Stimulated activated CD8-positive, alpha-beta memory T cell treated with anti-CD3 and anti-CD28 coated beads, Interleukin-7, amount 100 ng/mL, for 24 hours (primary cell): ENCODE measurements at regions not wholly inside any gene's neighbourhood (a gene's known extent, or its start where the extent isn't known, plus 50 kb on each side); places are given as distances from the start of the nearest gene placed in this dataset.
"Not testable (repeated sequence)": the region's sequence is repeated elsewhere in the genome, so short reads cannot be mapped to it uniquely, and the experiment has no call there.

Source experiments
- DNase-seq: peaks from one replicate; pipeline ENCODE4 v3.0.0-alpha.2; 2020; ENCODE audit warnings: low read depth

GRCh38 chr5:82493221-82493620 is 215.1 kb upstream of the RPS23 start:
- no peak for DNase-seq

DNA sequence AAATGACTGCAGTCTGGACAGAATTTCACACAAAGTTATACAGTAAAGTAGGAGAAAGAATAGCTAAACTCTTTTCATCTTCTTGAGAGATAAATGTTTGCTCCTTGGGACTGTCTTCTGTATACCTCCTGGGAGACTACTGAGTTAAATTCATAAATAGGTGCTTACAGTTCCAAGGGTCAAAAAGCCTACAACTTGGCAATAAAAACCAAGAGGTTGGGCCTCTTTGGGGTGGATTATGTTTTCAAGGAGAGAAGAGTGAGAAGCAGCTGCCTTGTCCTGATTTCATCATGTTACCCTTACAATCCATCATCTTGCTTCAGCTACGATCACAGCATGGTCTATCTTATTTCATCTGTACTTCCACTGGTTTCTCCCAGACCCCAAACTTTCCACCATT is 213.2 kb upstream of the RPS23 start:
- DNase-seq, result no peak

- no peak for DNase-seq
Observed at GRCh38 chr5:82489683-82490082, 211.5 kb upstream of the RPS23 start.

DNA sequence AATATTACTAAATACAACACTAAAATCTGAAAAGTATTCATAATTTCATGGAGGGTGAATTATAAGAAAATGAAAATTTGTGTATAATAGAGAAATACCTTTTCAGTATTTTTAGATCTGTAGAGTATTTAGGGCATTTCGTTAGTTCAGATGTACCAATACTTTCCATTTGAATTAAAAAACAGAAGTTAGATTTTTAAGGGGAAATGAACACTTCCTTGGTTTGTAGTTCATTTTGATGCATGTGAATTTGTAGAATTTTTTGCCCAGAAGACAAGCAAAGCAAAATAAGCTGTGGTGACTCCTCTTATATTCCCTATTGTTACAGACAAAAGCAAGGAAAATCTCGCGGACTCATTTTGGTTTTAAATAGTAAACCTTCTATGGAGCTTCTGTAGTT is 209.0 kb upstream of the RPS23 start:
- DNase-seq, result no peak

GRCh38 chr5:82480331-82480730 is 202.2 kb upstream of the RPS23 start:
- DNase-seq, result no peak

- no peak for DNase-seq
Observed at GRCh38 chr5:82476155-82476554, 198.0 kb upstream of the RPS23 start.

- DNase-seq, result no peak
Observed at GRCh38 chr5:82473262-82473661, 195.1 kb upstream of the RPS23 start.

GRCh38 chr5:82470185-82470994 is 192.2 kb upstream of the RPS23 start:
- DNase-seq, result no peak

DNA sequence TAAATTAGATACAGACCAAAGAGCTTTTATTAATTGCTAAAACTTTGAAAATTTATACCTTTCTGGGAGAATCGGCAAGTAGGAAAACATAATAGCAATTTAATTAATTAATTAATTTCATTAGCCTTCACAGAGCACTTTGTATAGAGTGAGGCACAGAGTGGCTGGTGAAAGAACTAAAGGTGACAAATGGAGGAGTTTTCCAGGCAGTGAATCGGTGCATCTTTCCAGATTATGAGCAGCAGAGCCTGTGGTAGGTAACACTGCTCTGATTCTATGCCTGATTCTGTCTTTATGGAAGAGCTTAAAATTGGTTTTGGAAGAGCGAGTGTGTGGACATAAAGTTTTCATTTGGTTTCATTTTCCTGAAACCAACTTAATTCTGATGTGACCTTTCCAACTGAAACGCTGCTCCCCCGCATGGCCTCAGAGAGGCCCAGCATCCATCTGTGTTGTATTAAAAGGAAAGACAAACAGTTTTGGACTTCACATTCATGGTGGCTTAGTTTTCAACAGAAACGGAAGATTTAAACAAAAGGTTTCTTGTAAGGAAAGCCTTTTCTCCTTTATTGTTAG is 188.9 kb upstream of the RPS23 start:
- DNase-seq, result no peak

GRCh38 chr5:82465235-82465634 is 187.1 kb upstream of the RPS23 start:
- no peak for DNase-seq

DNA sequence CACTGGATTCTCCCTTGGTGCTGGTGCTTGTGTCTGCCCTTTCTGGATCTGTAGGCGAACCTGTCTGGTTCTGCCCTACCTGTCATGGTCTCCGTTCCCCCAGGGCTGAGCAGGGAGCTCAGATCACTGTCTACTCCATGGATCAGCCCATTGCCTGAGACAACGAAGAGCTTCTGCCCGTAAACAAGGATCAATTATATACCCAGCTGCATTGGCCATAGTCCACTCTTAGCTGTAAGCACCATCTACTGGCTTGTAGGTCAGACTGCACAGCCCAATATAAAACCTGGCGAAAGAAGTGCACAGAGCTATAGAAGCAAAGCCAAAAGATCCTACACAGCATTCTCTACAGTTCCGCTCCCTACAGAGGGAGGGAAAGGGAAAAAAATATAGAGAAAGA is 181.5 kb upstream of the RPS23 start:
- no peak for DNase-seq

DNA sequence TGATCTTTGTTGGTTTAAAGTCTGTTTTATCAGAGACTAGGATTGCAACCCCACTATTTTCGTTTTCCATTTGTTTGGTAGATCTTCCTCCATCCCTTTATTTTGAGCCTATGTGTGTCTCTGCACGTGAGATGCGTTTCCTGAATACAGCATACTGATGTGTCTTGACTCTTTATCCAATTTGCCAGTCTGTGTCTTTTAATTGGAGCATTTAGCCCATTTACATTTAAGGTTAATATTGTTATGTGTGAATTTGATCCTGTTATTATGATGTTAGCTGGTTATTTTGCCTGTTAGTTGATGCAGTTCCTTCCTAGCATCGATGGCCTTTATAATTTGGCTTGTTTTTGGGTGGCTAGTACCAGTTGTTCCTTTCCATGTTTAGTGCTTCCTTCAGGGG is 177.2 kb upstream of the RPS23 start:
- not testable (repeated sequence) for DNase-seq

DNA sequence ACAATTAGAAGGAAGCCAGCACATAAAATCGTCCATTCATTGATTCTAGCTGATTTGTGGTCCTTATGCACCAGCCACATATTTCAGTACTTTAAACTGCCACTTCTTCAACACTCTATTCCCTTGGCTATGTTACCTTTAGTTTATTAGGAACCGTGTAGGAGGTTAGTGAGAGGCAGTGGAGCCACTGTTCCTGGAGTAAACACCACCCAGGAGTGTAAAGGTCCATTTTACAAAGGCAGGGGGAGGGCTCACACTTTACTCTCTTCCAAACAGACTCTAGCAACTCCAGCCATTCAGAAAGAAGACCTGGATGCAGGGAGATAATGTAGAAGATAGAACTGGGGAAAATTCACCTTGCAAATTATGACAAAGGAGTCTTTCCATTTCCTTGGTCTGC is 170.2 kb upstream of the RPS23 start:
- no peak for DNase-seq

DNA sequence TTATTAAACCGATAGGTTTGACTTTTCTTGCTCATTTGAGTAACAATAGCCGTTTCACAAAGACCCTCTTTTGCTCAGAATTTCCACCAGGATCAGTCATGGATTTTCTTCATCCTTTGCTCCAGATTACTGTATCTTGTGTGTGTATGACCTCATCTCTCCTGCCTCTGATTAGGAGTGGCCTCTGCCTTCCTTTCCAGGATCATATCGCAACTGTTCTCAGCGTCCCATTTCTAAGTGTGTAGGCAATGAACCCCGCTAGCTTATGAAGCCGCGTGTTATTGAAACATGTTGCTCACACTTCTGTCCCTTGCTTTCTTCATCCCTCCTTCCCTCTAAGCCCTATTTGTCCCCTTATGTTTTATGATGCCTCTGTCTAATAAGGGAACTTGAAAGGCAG is 169.8 kb upstream of the RPS23 start:
- no peak for DNase-seq

DNA sequence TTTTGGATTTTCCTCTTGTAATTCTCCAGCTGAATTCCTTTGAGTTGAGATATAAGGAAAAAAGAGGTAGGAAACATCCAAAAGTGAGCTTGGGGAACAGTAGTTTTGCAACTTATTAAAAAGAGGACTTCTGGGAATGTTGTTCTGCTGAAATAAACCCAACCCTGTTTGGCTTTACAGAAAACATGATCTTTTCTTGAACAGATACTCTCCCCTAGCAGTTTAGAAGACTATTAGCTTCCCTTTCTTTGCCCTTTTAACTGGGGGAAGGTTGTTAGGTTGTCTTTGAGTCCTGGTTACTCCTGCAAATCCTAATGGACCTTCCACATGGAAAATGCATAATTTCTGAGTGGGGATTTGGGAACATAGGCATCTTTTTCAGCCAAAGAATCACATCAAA is 168.7 kb upstream of the RPS23 start:
- no peak for DNase-seq

DNA sequence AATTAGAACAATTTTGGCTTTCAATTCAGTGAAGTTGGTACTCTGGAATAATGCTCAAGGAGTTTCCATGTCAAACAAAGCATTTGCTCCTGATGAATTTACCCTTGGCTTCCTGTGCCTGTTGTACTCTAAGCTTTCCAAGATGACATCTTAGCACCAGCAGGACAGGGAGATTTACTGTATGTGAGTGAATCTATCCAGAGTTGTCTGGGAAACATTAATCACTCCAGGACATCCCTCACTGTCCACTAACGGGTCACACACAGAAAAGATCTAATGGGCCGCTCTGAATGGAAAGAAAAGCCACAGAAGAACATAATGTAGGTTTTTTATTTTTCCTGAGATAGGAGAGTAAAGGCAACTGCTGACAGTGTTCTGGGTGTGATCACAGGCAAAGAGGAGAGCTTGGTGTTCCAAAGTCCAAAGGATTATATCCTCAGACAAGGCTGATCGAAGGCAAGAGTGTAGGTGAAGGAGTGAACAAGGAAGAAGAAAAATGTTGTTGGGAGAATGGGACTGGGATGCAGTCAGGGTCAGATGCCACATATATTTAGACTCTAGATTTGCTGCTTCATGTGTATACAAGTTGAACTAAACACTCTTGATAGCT is 167.7 kb upstream of the RPS23 start:
- DNase-seq, result no peak

DNA sequence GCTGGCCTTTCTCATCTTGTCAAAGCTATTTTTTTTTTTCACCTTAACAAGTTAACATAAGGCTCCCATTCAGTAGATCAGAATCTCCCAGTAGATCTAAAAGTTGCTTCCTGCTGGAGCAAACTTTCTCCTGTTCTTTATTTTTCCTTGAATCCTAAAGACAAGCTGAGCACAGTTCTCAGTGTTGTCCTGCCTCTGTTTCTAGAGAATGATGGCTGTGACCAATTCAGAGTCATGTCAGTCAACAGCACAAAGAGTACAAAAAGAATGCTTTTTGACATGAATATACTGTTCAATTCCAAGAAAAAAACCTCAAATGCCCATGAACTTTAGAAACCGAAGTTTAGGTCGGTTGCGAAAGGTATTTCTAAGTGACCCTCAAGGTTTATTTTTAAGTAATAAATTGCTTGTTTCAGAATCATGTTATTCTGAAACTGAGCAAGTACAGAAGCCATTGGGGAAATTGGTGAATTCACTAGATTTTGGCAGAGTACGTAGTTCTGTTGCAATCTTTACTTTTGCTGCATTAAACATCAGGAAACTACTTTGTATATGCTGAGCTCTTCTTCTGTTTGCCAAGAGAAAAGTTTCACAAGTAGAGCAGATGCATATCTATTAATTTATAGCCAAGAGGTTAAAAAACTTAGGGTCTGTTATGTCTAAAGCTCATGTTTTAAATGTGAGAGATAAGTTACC is 161.7 kb upstream of the RPS23 start:
- no peak for DNase-seq

DNA sequence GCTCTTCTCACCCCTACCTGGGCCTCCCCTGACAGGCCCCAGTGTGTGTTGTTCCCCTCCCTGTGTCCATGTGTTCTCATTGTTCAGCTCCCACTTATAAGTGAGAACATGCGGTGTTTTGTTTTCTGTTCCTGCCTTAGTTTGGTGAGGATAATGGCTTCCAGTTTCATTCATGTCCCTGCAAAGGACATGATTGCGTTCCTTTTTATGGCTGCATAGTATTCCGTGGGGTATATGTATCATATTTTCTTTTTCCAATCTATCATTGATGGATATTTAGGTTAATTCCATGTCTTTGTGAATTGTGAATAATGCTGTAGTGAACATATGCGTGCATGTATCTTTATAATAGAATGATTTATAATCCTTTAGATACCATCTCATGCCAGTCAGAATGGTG is 159.4 kb upstream of the RPS23 start:
- not testable (repeated sequence) for DNase-seq

GRCh38 chr5:82436291-82436690 is 158.1 kb upstream of the RPS23 start:
- DNase-seq, result no peak

GRCh38 chr5:82434696-82435660 is 156.8 kb upstream of the RPS23 start:
- not testable (repeated sequence) for DNase-seq

GRCh38 chr5:82426464-82427154 is 148.5 kb upstream of the RPS23 start:
- DNase-seq, result no peak
